Loucy (cell line): ENCODE measurements at regions not wholly inside any gene's neighbourhood (a gene's known extent, or its start where the extent isn't known, plus 50 kb on each side); places are given as distances from the start of the nearest gene placed in this dataset.

Experiments
- H2AFZ ChIP-seq: fragments of 200-600 bp; sonication (generic); 2 replicates; pipeline ENCODE4 v1.6.0; 2016; ENCODE audit warnings: antibody characterized with exemption, mild to moderate bottlenecking, low read length, moderate library complexity
- H3F3A ChIP-seq: fragments of 200-600 bp; 2 replicates; pipeline ENCODE4 v1.6.0; 2016; ENCODE audit warnings: antibody characterized with exemption, low read depth, mild to moderate bottlenecking
- H3K27me3 ChIP-seq: fragments of 200-600 bp; sonication (generic); 2 replicates; pipeline ENCODE4 v1.6.1; 2014; ENCODE audit warnings: low read length, mild to moderate bottlenecking; ENCODE audit not compliant: insufficient read depth, poor library complexity, severe bottlenecking
- H3K36me3 ChIP-seq: fragments of 200-600 bp; sonication (generic); 2 replicates; pipeline ENCODE4 v1.6.1; 2016; ENCODE audit warnings: low read length; ENCODE audit not compliant: insufficient read depth
- H3K4me1 ChIP-seq: fragments of 200-600 bp; sonication (generic); 2 replicates; pipeline ENCODE4 v1.5.1; 2014; ENCODE audit warnings: low read length, mild to moderate bottlenecking; ENCODE audit not compliant: insufficient read depth, poor library complexity, severe bottlenecking
- H3K4me2 ChIP-seq: fragments of 200-600 bp; sonication (generic); 2 replicates; pipeline ENCODE4 v1.6.0; 2014; ENCODE audit warnings: antibody characterized with exemption, low read length, low read depth, mild to moderate bottlenecking; ENCODE audit not compliant: poor library complexity, severe bottlenecking
- H3K4me3 ChIP-seq: fragments of 200-600 bp; sonication (generic); 2 replicates; pipeline ENCODE4 v1.5.1; 2014; ENCODE audit warnings: low read length, mild to moderate bottlenecking, mixed read lengths; ENCODE audit not compliant: poor library complexity, severe bottlenecking
- H3K79me2 ChIP-seq: fragments of 200-600 bp; sonication (generic); 2 replicates; pipeline ENCODE4 v1.6.1; 2014; ENCODE audit warnings: low read length; ENCODE audit not compliant: insufficient read depth
- H3K9ac ChIP-seq: fragments of 200-600 bp; sonication (generic); 2 replicates; pipeline ENCODE4 v1.6.0; 2014; ENCODE audit warnings: mild to moderate bottlenecking, low read depth, low read length, moderate library complexity; ENCODE audit not compliant: poor library complexity, severe bottlenecking
- H3K9me2 ChIP-seq: fragments of 200-600 bp; sonication (generic); replicated peaks from 2 replicates; pipeline ENCODE4 v1.6.1; 2016; ENCODE audit warnings: low read depth, low read length, mixed read lengths
- H3K9me3 ChIP-seq: fragments of 200-600 bp; sonication (generic); 2 replicates; pipeline ENCODE4 v1.6.1; 2014; ENCODE audit warnings: mild to moderate bottlenecking, antibody characterized with exemption, low read length, low read depth; ENCODE audit not compliant: insufficient read depth
- H4K20me1 ChIP-seq: fragments of 200-600 bp; sonication (generic); 2 replicates; pipeline ENCODE4 v1.6.0; 2014; ENCODE audit warnings: antibody characterized with exemption, low read length, mild to moderate bottlenecking; ENCODE audit not compliant: insufficient read depth, poor library complexity, severe bottlenecking
- CTCF ChIP-seq: fragments of 200-600 bp; sonication (generic); conservative IDR thresholded peaks from 2 replicates; pipeline ENCODE4 v1.5.1; 2014; ENCODE audit warnings: mild to moderate bottlenecking, antibody characterized with exemption, low read length
- EZH2phosphoT487 ChIP-seq: fragments of 200-600 bp; IDR thresholded peaks from 2 replicates; pipeline ENCODE4 v1.6.1; 2018; ENCODE audit warnings: antibody characterized with exemption, mild to moderate bottlenecking, moderate library complexity, borderline replicate concordance

GRCh38 chr3:95148107-95148506 is 1085.2 kb downstream of the NSUN3 start:
- Histone ChIP-seq H3K9ac (no peak overlapping the region), H4K20me1 (no peaks in the 10 kb centered on the region), H3F3A (no peaks in the 10 kb centered on the region), H3K4me1 (no peaks in the 10 kb centered on the region), H3K9me3 (no peaks in the 10 kb centered on the region), H3K27me3 (no peaks in the 10 kb centered on the region), H2AFZ (no peak overlapping the region), H3K4me3 (no peak overlapping the region), H3K9me2 (no peaks in the 10 kb centered on the region), H3K79me2 (no peaks in the 10 kb centered on the region), H3K36me3 (no peaks in the 10 kb centered on the region), H3K4me2 (no peak overlapping the region)
- TF ChIP-seq CTCF (no peak), EZH2phosphoT487 (no peak)

- TF ChIP-seq CTCF (no peak), EZH2phosphoT487 (no peak)
- Histone ChIP-seq H3K4me2 (no peak overlapping the region), H4K20me1 (no peaks in the 10 kb centered on the region), H3K4me1 (no peaks in the 10 kb centered on the region), H2AFZ (no peak overlapping the region), H3K4me3 (no peak overlapping the region), H3K9me3 (no peaks in the 10 kb centered on the region), H3K79me2 (no peaks in the 10 kb centered on the region), H3F3A (no peaks in the 10 kb centered on the region), H3K9me2 (no peaks in the 10 kb centered on the region), H3K27me3 (no peaks in the 10 kb centered on the region), H3K36me3 (no peaks in the 10 kb centered on the region), H3K9ac (no peak overlapping the region)
Observed at GRCh38 chr3:95151590-95151989, 1088.7 kb downstream of the NSUN3 start.

- TF ChIP-seq CTCF (no peak), EZH2phosphoT487 (no peak)
- Histone ChIP-seq H3K9me3 (no peaks in the 10 kb centered on the region), H3K79me2 (no peaks in the 10 kb centered on the region), H2AFZ (no peak overlapping the region), H4K20me1 (no peaks in the 10 kb centered on the region), H3K4me3 (no peak overlapping the region), H3F3A (no peaks in the 10 kb centered on the region), H3K36me3 (no peaks in the 10 kb centered on the region), H3K27me3 (no peaks in the 10 kb centered on the region), H3K9me2 (no peaks in the 10 kb centered on the region), H3K9ac (no peak overlapping the region), H3K4me2 (no peak overlapping the region), H3K4me1 (no peaks in the 10 kb centered on the region)
Observed at GRCh38 chr3:95154766-95155165, 1091.9 kb downstream of the NSUN3 start.
